SU-DHL-6 (cell line): ENCODE measurements at regions not wholly inside any gene's neighbourhood (a gene's known extent, or its start where the extent isn't known, plus 50 kb on each side); places are given as distances from the start of the nearest gene placed in this dataset.

Source experiments
- CTCF ChIP-seq: fragments of 200-600 bp; sonication (generic); IDR thresholded peaks from one replicate; pipeline ENCODE4 v1.5.1; 2017; ENCODE audit warnings: antibody characterized with exemption, mild to moderate bottlenecking, low read length, moderate library complexity; ENCODE audit not compliant: insufficient read depth, poor library complexity, severe bottlenecking
- EZH2phosphoT487 ChIP-seq: fragments of 200-600 bp; sonication (generic), shearing (Covaris generic); conservative IDR thresholded peaks from 2 replicates; pipeline ENCODE4 v1.6.1; 2018; ENCODE audit warnings: mild to moderate bottlenecking, antibody characterized with exemption, low read length, moderate library complexity, mixed read lengths

- TF ChIP-seq CTCF (no peak), EZH2phosphoT487 (no peak)
Observed at GRCh38 chr6:113362301-113363047, 494.7 kb upstream of the MARCKS start.
